Stomach (tissue), 4 donors: ENCODE measurements at regions not wholly inside any gene's neighbourhood (a gene's known extent, or its start where the extent isn't known, plus 50 kb on each side); places are given as distances from the start of the nearest gene placed in this dataset.

Experiments used
- POLR2A ChIP-seq, 4 donors: fragments of 450-650 bp; IDR thresholded peaks; one replicate each; pipeline ENCODE4 v1.6.1; 2016; ENCODE audit warnings: antibody characterized with exemption in 4 of 4, control low read depth in 2 of 4, mild to moderate bottlenecking in 1 of 4, moderate library complexity in 1 of 4
- TF ChIP-seq, protein P1 (sequence below), 7 experiments: fragments of 450-650 bp in 4 of 7; fragments of 200-600 bp in 3 of 7; sonication (generic) in 3 of 7; IDR thresholded peaks; one replicate each; pipeline ENCODE4 v1.5.1; 2016 to 2019; ENCODE audit warnings: antibody characterized with exemption in 7 of 7, control low read depth in 2 of 7, mild to moderate bottlenecking in 1 of 7

DNA sequence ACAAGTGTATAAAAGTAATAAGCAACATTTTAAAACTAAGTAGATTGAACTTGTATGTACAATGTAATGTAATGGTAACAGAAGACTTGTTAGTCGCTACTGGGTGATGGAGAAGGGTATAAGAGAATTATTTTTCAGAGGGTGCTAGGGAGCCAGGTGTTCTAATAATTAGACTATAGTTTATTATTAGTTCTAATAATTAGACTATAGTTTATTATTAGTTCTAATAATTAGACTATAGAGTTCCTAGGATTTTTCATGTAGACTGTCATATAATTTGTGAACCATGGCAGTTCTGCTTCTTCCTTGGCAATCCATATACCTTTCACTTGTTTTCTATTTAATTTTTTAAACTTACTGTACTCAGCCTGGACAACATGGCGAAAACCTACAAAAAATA lies 117.3 kb upstream of the TSPAN5 start:
- no peak for TF ChIP-seq POLR2A (IDR thresholded peaks at IDR 0.05)
- TF ChIP-seq, protein P1, sequence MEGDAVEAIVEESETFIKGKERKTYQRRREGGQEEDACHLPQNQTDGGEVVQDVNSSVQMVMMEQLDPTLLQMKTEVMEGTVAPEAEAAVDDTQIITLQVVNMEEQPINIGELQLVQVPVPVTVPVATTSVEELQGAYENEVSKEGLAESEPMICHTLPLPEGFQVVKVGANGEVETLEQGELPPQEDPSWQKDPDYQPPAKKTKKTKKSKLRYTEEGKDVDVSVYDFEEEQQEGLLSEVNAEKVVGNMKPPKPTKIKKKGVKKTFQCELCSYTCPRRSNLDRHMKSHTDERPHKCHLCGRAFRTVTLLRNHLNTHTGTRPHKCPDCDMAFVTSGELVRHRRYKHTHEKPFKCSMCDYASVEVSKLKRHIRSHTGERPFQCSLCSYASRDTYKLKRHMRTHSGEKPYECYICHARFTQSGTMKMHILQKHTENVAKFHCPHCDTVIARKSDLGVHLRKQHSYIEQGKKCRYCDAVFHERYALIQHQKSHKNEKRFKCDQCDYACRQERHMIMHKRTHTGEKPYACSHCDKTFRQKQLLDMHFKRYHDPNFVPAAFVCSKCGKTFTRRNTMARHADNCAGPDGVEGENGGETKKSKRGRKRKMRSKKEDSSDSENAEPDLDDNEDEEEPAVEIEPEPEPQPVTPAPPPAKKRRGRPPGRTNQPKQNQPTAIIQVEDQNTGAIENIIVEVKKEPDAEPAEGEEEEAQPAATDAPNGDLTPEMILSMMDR (IDR thresholded peaks at IDR 0.05) = no peak
